Upper lobe of left lung (tissue), 4 donors: ENCODE measurements at regions not wholly inside any gene's neighbourhood (a gene's known extent, or its start where the extent isn't known, plus 50 kb on each side); places are given as distances from the start of the nearest gene placed in this dataset.

Experiments used
- CTCF ChIP-seq, 6 experiments: fragments of 450-650 bp in 4 of 6; fragments of 200-600 bp in 2 of 6; sonication (generic) in 2 of 6; IDR thresholded peaks; one replicate each; pipeline ENCODE4 v1.5.1; 2016 to 2019; ENCODE audit warnings: antibody characterized with exemption in 6 of 6
- EP300 ChIP-seq, 4 donors: sonication (generic); formaldehyde crosslinking; IDR thresholded peaks; one replicate each; pipeline ENCODE4 v1.5.1; 2017; ENCODE audit warnings: antibody characterized with exemption in 4 of 4, control low read depth in 2 of 4
- POLR2A ChIP-seq, 4 donors: fragments of 450-650 bp; IDR thresholded peaks; one replicate each; pipeline ENCODE4 v1.5.1; 2016 to 2017; ENCODE audit warnings: antibody characterized with exemption in 4 of 4, mild to moderate bottlenecking in 2 of 4

- no peak for TF ChIP-seq POLR2A (IDR thresholded peaks at IDR 0.05)
- no peak for TF ChIP-seq CTCF (IDR thresholded peaks at IDR 0.05)
- TF ChIP-seq EP300 (IDR thresholded peaks at IDR 0.05): no peak
Measured at GRCh38 chr13:22311734-22312404, 641.0 kb downstream of the FGF9 start.
